ENCODE measurements at regions not wholly inside any gene's neighbourhood (a gene's known extent, or its start where the extent isn't known, plus 50 kb on each side); places are given as distances from the start of the nearest gene placed in this dataset.

GRCh38 chr4:13182133-13182532 is 302.0 kb downstream of the RAB28 start (continued):
- TF ChIP-seq CBX2 (IDR thresholded peaks at IDR 0.05; ENCODE audit: low read depth, low read length) (no peak), CBX2 (CRISPR knock-in tag; IDR thresholded peaks at IDR 0.05; ENCODE audit: low read depth) (no peak), ATRX (CRISPR knock-in tag; IDR thresholded peaks at IDR 0.05; ENCODE audit: borderline replicate concordance) (no peak), SNAPC5 (CRISPR knock-in tag; IDR thresholded peaks at IDR 0.05; ENCODE audit: borderline replicate concordance) (no peak)

- in situ Hi-C loops (cut with HindIII; ENCODE audit: extremely low pct_ligation_motif_present, low pct_unique_long_range_greater_than_20kb) (no loop called here), intact Hi-C loops (cut with micrococcal nuclease; ENCODE audit: unreplicated experiment) (loop anchor here (5.0 kb wide), 1 partner anchor 329 kb away; no protein-coding TSS in a partner anchor)
- H3K9ac ChIP-seq (ENCODE audit: insufficient read depth, low read depth, low read length): no peak overlapping the region
- no peak overlapping the region for H3K4me2 ChIP-seq (ENCODE audit: low read depth, low read length)
- H3K27me3 ChIP-seq (ENCODE audit: control insufficient read depth in 1 of 2, insufficient read depth in 2 of 2, low read length in 2 of 2): no peaks in the 10 kb centered on the region
- no peak for TF ChIP-seq SP2 (CRISPR knock-in tag; IDR thresholded peaks at IDR 0.05)
- no peak for TF ChIP-seq NFATC3 (CRISPR knock-in tag; IDR thresholded peaks at IDR 0.05)
- no peak for TF ChIP-seq ZNF841 (CRISPR knock-in tag; IDR thresholded peaks at IDR 0.05; ENCODE audit: borderline replicate concordance)
- no peak for TF ChIP-seq ZNF367 (CRISPR knock-in tag; IDR thresholded peaks at IDR 0.05; ENCODE audit: borderline replicate concordance)
- TF ChIP-seq ZNF280B (CRISPR knock-in tag; IDR thresholded peaks at IDR 0.05; ENCODE audit: borderline replicate concordance): no peak
- TF ChIP-seq PAF1 (CRISPR knock-in tag; IDR thresholded peaks at IDR 0.05): no peak
- no peak for TF ChIP-seq NCOA1 (CRISPR knock-in tag; IDR thresholded peaks at IDR 0.05)
- TF ChIP-seq ZSCAN12 (CRISPR knock-in tag; IDR thresholded peaks at IDR 0.05): no peak
- TF ChIP-seq ZNF253 (CRISPR knock-in tag; IDR thresholded peaks at IDR 0.05; ENCODE audit: borderline replicate concordance): no peak
- no peak for TF ChIP-seq MIER2 (CRISPR knock-in tag; IDR thresholded peaks at IDR 0.05)
- ATAC-seq (no peak), FAIRE-seq (no peak), DNase-seq (ENCODE audit: low spot score) (no peak)
- WGBS (ENCODE audit: low lambda C conversion rate): 86% methylated on average over 4 of the region's 4 CpGs
- POLR2A ChIA-PET: no interaction called here
- H3K79me2 ChIP-seq (ENCODE audit: insufficient read depth, low read length): no peaks in the 10 kb centered on the region
- H4K20me1 ChIP-seq (ENCODE audit: insufficient read depth, low read length): no peaks in the 10 kb centered on the region
- CTCF ChIA-PET (ENCODE audit: low intra/inter-chr PET ratio, low total read pairs): no interaction called here
- H3K4me1 ChIP-seq (ENCODE audit: insufficient read depth, low read length): no peaks in the 10 kb centered on the region; the same call in 1 of the 2 replicates
- H3K36me3 ChIP-seq (replicated peaks in 1 of 2; ENCODE audit: control insufficient read depth in 1 of 2, insufficient read depth in 2 of 2, low read length in 2 of 2): no peaks in the 10 kb centered on the region
- no peaks in the 10 kb centered on the region for H3K9me3 ChIP-seq (ENCODE audit: low read length)
- no peak overlapping the region for H2AFZ ChIP-seq (ENCODE audit: low read length)
- no peak overlapping the region for H3K27ac ChIP-seq (ENCODE audit: extremely low read length, insufficient read depth, low read length)
- no TSS peak for BruUV-seq (replicated peaks)
- no peak overlapping the region for H3K4me3 ChIP-seq (replicated peaks in 1 of 3; ENCODE audit: insufficient read depth in 1 of 3, low read depth in 2 of 3, low read length in 3 of 3)
These were observed 302.5 kb downstream of the RAB28 start for GRCh38 chr4:13181681-13182080.

All from HepG2 (cell line).